ENCODE measurements at regions not wholly inside any gene's neighbourhood (a gene's known extent, or its start where the extent isn't known, plus 50 kb on each side); places are given as distances from the start of the nearest gene placed in this dataset.
A peak's percentile ranks its signal among the peaks of the same experiment; 100 is the strongest.
"Not testable (repeated sequence)": the region's sequence is repeated elsewhere in the genome, so short reads cannot be mapped to it uniquely, and the experiment has no call there.

GRCh38 chr1:54474310-54475251 is 68.4 kb upstream of the SSBP3 start:
- peak; percentile 20 for DNase-seq

GRCh38 chr1:54471588-54471987 is 65.4 kb upstream of the SSBP3 start:
- DNase-seq: no peak

GRCh38 chr1:54469444-54469843 is 63.2 kb upstream of the SSBP3 start:
- DNase-seq: not testable (repeated sequence)

GRCh38 chr1:54468288-54469084 is 62.3 kb upstream of the SSBP3 start:
- peak; percentile 75 for DNase-seq

- no peak for DNase-seq
Observed at GRCh38 chr1:54465351-54465811, 59.2 kb upstream of the SSBP3 start.

GRCh38 chr1:54464477-54465146 is 58.4 kb upstream of the SSBP3 start:
- peak; percentile 86 for DNase-seq

- DNase-seq: no peak
Observed at GRCh38 chr1:54464031-54464476, 57.9 kb upstream of the SSBP3 start.

- peak; percentile 47 for DNase-seq
Observed at GRCh38 chr1:54463259-54464030, 57.3 kb upstream of the SSBP3 start.

GRCh38 chr1:54462597-54463258 is 56.5 kb upstream of the SSBP3 start:
- DNase-seq: no peak

GRCh38 chr1:54461731-54462596 is 55.8 kb upstream of the SSBP3 start:
- no peak for DNase-seq

- no peak for DNase-seq
Observed at GRCh38 chr1:54460861-54461387, 54.7 kb upstream of the SSBP3 start.

- DNase-seq: no peak
Observed at GRCh38 chr1:54460351-54460750, 54.2 kb upstream of the SSBP3 start.

GRCh38 chr1:54459726-54460191 is 53.6 kb upstream of the SSBP3 start:
- DNase-seq: no peak

- DNase-seq: no peak
Observed at GRCh38 chr1:54459140-54459539, 52.9 kb upstream of the SSBP3 start.

- no peak for DNase-seq
Observed at GRCh38 chr1:54456921-54457529, 50.8 kb upstream of the SSBP3 start.

GRCh38 chr1:54456361-54456760 is 50.2 kb upstream of the SSBP3 start:
- DNase-seq: no peak
